ENCODE measurements at regions not wholly inside any gene's neighbourhood (a gene's known extent, or its start where the extent isn't known, plus 50 kb on each side); places are given as distances from the start of the nearest gene placed in this dataset.

- TF ChIP-seq CTCF (IDR thresholded peaks at IDR 0.05) = peak; percentile 46
- TF ChIP-seq JUN (IDR thresholded peaks at IDR 0.05) = no peak
- TF ChIP-seq CHD2 (IDR thresholded peaks at IDR 0.05; ENCODE audit: low read length, partially characterized antibody) = no peak
- TF ChIP-seq, protein P1, sequence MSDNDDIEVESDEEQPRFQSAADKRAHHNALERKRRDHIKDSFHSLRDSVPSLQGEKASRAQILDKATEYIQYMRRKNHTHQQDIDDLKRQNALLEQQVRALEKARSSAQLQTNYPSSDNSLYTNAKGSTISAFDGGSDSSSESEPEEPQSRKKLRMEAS (IDR thresholded peaks at IDR 0.05) = no peak
- TF ChIP-seq JUNB (IDR thresholded peaks at IDR 0.05) = no peak
- no peak for TF ChIP-seq PHF8 (IDR thresholded peaks at IDR 0.05; ENCODE audit: borderline replicate concordance, low read depth)
Observed at GRCh38 chr2:75424936-75425619, 135.7 kb downstream of the EVA1A start.
